OCI-LY7 (cell line): ENCODE measurements at regions not wholly inside any gene's neighbourhood (a gene's known extent, or its start where the extent isn't known, plus 50 kb on each side); places are given as distances from the start of the nearest gene placed in this dataset.

Source experiments
- EZH2phosphoT487 ChIP-seq: fragments of 200-600 bp; sonication (generic); IDR thresholded peaks from 2 replicates; pipeline ENCODE4 v1.6.1; 2018; ENCODE audit warnings: low read depth, borderline replicate concordance, mild to moderate bottlenecking, mixed run types, antibody characterized with exemption, low read length, moderate library complexity, mixed read lengths
- TF ChIP-seq, protein P1 (sequence below): fragments of 200-600 bp; sonication (generic); conservative IDR thresholded peaks from 2 replicates; pipeline ENCODE4 v1.5.1; 2014; ENCODE audit warnings: mild to moderate bottlenecking, antibody characterized with exemption, low read length, moderate library complexity, mixed read lengths

DNA sequence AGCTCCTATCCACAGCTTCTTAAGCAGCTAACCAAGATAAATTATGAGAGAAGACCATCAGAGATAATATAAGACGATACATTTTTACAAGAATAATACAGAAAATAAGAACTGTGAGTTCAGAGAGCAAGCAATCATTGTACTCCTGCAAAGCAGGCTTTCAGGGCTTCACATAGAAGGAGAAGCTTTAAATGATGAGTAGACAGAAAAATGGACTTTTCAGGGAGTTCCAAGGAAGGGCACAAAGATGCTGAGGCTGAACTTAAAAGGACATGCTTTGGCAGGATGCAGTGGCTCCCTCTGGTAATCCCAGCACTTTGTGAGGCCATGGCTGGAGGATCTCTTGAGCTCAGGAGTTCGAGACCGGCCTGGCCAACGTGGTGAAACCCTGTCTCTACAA is 159.5 kb downstream of the POU4F1 start:
- TF ChIP-seq, protein P1, sequence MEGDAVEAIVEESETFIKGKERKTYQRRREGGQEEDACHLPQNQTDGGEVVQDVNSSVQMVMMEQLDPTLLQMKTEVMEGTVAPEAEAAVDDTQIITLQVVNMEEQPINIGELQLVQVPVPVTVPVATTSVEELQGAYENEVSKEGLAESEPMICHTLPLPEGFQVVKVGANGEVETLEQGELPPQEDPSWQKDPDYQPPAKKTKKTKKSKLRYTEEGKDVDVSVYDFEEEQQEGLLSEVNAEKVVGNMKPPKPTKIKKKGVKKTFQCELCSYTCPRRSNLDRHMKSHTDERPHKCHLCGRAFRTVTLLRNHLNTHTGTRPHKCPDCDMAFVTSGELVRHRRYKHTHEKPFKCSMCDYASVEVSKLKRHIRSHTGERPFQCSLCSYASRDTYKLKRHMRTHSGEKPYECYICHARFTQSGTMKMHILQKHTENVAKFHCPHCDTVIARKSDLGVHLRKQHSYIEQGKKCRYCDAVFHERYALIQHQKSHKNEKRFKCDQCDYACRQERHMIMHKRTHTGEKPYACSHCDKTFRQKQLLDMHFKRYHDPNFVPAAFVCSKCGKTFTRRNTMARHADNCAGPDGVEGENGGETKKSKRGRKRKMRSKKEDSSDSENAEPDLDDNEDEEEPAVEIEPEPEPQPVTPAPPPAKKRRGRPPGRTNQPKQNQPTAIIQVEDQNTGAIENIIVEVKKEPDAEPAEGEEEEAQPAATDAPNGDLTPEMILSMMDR = no peak
- TF ChIP-seq EZH2phosphoT487 = no peak
